IMR-90 (cell line): ENCODE measurements at regions not wholly inside any gene's neighbourhood (a gene's known extent, or its start where the extent isn't known, plus 50 kb on each side); places are given as distances from the start of the nearest gene placed in this dataset.

ENCODE experiments used
- BHLHE40 ChIP-seq: fragments of 150-350 bp; IDR thresholded peaks from 2 replicates; pipeline ENCODE4 v1.6.1; 2016; ENCODE audit warnings: mild to moderate bottlenecking, low read depth, low read length
- FOS ChIP-seq: fragments of 150-350 bp; IDR thresholded peaks from 2 replicates; pipeline ENCODE4 v1.6.1; 2016; ENCODE audit warnings: low read depth, low read length
- POLR2A ChIP-seq: IDR thresholded peaks from 2 replicates; pipeline ENCODE4 v1.6.1; 2012; ENCODE audit warnings: mild to moderate bottlenecking, low read depth, low read length
- RAD21 ChIP-seq: IDR thresholded peaks from 2 replicates; pipeline ENCODE4 v1.6.1; 2012; ENCODE audit warnings: low read length, improper control_type of control experiment
- RCOR1 ChIP-seq: IDR thresholded peaks from 2 replicates; pipeline ENCODE4 v1.6.1; 2012; ENCODE audit warnings: mild to moderate bottlenecking, low read length, improper control_type of control experiment; ENCODE audit not compliant: insufficient replicate concordance
- RFX5 ChIP-seq: IDR thresholded peaks from 2 replicates; pipeline ENCODE4 v1.8.0; 2012; ENCODE audit warnings: low read depth, mild to moderate bottlenecking, low read length, moderate library complexity
- SMC3 ChIP-seq: fragments of 150-350 bp; IDR thresholded peaks from 2 replicates; pipeline ENCODE4 v1.6.1; 2016; ENCODE audit warnings: low read depth, mild to moderate bottlenecking, antibody characterized with exemption, low read length, moderate library complexity
- USF2 ChIP-seq: fragments of 150-350 bp; IDR thresholded peaks from 2 replicates; pipeline ENCODE4 v1.6.1; 2017; ENCODE audit warnings: mild to moderate bottlenecking, antibody characterized with exemption, low read length, low read depth
- TF ChIP-seq, protein P1 (sequence below): conservative IDR thresholded peaks from 2 replicates; pipeline ENCODE4 v1.5.1; 2012; ENCODE audit warnings: mild to moderate bottlenecking, low read depth, low read length, improper control_type of control experiment
- TF ChIP-seq, protein P2 (sequence below): fragments of 150-350 bp; IDR thresholded peaks from 2 replicates; pipeline ENCODE4 v1.6.1; 2016; ENCODE audit warnings: low read depth, mild to moderate bottlenecking, low read length, moderate library complexity, borderline replicate concordance

DNA sequence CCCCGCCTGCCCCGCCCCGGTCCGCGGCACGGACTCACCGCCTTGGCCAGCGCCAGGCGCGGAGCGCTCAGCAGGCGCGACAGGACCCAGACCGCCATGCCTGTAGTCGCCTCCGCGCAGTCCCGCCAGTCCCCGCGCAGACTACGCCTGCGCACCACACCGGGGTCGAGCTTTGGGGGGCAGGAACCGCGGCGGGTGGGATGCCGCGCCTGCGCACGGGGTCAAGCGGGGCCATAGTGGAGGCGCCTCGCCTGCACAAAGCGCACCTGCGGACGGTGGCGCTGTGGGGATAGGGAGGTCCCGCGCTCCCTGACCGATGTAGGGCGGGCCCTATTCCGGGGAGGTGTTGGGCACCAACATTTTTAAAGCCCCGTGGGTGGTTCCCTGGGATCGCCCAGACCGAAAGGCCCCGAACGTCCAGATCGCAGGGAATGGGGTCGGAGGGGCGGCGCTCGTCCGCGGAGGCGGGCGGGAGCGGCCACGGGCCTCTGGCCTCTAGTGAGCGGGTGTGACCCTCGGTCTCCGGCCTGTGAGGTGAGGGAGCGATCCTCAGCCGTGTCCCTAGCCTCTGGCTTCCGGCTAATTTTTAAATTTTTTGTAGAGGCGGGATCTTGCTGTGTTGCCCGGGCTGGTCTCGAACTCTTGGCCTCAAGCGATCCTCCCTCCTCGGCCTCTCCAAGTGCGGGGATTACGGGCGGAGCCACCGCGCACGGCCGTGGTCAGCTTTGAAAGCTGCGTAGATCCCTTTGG is 70.8 kb upstream of the LPCAT1 start:
- TF ChIP-seq, protein P1, sequence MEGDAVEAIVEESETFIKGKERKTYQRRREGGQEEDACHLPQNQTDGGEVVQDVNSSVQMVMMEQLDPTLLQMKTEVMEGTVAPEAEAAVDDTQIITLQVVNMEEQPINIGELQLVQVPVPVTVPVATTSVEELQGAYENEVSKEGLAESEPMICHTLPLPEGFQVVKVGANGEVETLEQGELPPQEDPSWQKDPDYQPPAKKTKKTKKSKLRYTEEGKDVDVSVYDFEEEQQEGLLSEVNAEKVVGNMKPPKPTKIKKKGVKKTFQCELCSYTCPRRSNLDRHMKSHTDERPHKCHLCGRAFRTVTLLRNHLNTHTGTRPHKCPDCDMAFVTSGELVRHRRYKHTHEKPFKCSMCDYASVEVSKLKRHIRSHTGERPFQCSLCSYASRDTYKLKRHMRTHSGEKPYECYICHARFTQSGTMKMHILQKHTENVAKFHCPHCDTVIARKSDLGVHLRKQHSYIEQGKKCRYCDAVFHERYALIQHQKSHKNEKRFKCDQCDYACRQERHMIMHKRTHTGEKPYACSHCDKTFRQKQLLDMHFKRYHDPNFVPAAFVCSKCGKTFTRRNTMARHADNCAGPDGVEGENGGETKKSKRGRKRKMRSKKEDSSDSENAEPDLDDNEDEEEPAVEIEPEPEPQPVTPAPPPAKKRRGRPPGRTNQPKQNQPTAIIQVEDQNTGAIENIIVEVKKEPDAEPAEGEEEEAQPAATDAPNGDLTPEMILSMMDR, result no peak
- TF ChIP-seq SMC3, result no peak
- TF ChIP-seq POLR2A, result no peak
- TF ChIP-seq RCOR1, result no peak
- no peak for TF ChIP-seq RFX5
- TF ChIP-seq, protein P2, sequence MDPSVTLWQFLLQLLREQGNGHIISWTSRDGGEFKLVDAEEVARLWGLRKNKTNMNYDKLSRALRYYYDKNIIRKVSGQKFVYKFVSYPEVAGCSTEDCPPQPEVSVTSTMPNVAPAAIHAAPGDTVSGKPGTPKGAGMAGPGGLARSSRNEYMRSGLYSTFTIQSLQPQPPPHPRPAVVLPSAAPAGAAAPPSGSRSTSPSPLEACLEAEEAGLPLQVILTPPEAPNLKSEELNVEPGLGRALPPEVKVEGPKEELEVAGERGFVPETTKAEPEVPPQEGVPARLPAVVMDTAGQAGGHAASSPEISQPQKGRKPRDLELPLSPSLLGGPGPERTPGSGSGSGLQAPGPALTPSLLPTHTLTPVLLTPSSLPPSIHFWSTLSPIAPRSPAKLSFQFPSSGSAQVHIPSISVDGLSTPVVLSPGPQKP, result no peak
- no peak for TF ChIP-seq RAD21
- no peak for TF ChIP-seq FOS
- no peak for TF ChIP-seq USF2
- no peak for TF ChIP-seq BHLHE40
